Brain microvascular endothelial cell (primary cell): ENCODE measurements at regions not wholly inside any gene's neighbourhood (a gene's known extent, or its start where the extent isn't known, plus 50 kb on each side); places are given as distances from the start of the nearest gene placed in this dataset.

Experiments used
- DNase-seq: peaks from one replicate; pipeline ENCODE4 v3.0.0-alpha.2; 2020
- H3K27ac ChIP-seq: fragments of 250-450 bp; sonication (Bioruptor Pico); 2 replicates; pipeline ENCODE4 v1.5.1; 2020; ENCODE audit warnings: mild to moderate bottlenecking, moderate library complexity
- H3K27me3 ChIP-seq: fragments of 250-450 bp; sonication (Bioruptor Pico); replicated peaks from 2 replicates; pipeline ENCODE4 v1.5.1; 2020; ENCODE audit warnings: mild to moderate bottlenecking
- H3K36me3 ChIP-seq: fragments of 250-450 bp; sonication (Bioruptor Pico); replicated peaks from 2 replicates; pipeline ENCODE4 v1.5.1; 2020; ENCODE audit warnings: mild to moderate bottlenecking
- H3K4me3 ChIP-seq: 2 replicates; pipeline ENCODE4 v1.5.1; 2011; ENCODE audit warnings: low read depth, mild to moderate bottlenecking, control low read depth, low read length, moderate library complexity
- CTCF ChIP-seq: IDR thresholded peaks from 2 replicates; pipeline ENCODE4 v1.5.1; 2011; ENCODE audit warnings: low read depth, mild to moderate bottlenecking, moderate library complexity, low read length, control low read depth, inconsistent platforms; ENCODE audit errors: missing control alignments
- in situ Hi-C: cut with HindIII; loops from 2 replicates; pipeline ENCODE4 v1.10.0; 2017; ENCODE audit warnings: low sequenced_read_pairs, low pct_ligation_motif_present

GRCh38 chr21:14797543-14797942 lies 251.4 kb upstream of the SAMSN1 start:
- no peaks in the 10 kb centered on the region for H3K36me3 ChIP-seq
- no peak overlapping the region for H3K4me3 ChIP-seq
- no peaks in the 10 kb centered on the region for H3K27me3 ChIP-seq
- TF ChIP-seq CTCF, result no peak
- in situ Hi-C loops, result no loop called here
- DNase-seq, result no peak
- H3K27ac ChIP-seq, result no peak overlapping the region

- Histone ChIP-seq H3K27ac (no peak overlapping the region), H3K4me3 (no peak overlapping the region), H3K27me3 (no peaks in the 10 kb centered on the region), H3K36me3 (no peaks in the 10 kb centered on the region)
- DNase-seq, result no peak
- in situ Hi-C loops, result no loop called here
- TF ChIP-seq CTCF, result no peak
These were observed 241.2 kb upstream of the SAMSN1 start for GRCh38 chr21:14787312-14787711.

GRCh38 chr21:14785679-14786078 lies 239.6 kb upstream of the SAMSN1 start:
- DNase-seq, result no peak
- in situ Hi-C loops, result no loop called here
- Histone ChIP-seq H3K36me3 (no peaks in the 10 kb centered on the region), H3K27ac (no peak overlapping the region), H3K4me3 (no peak overlapping the region), H3K27me3 (no peaks in the 10 kb centered on the region)
- TF ChIP-seq CTCF, result no peak

GRCh38 chr21:14773777-14774345 lies 227.7 kb upstream of the SAMSN1 start:
- in situ Hi-C loops, result no loop called here
- Histone ChIP-seq H3K27ac (no peak overlapping the region), H3K36me3 (no peaks in the 10 kb centered on the region), H3K4me3 (no peak overlapping the region), H3K27me3 (no peaks in the 10 kb centered on the region)
- peak; percentile 26 for DNase-seq
- TF ChIP-seq CTCF, result peak; percentile 66

GRCh38 chr21:14771593-14771992 lies 225.5 kb upstream of the SAMSN1 start:
- DNase-seq, result no peak
- Histone ChIP-seq H3K27me3 (no peaks in the 10 kb centered on the region), H3K4me3 (no peak overlapping the region), H3K36me3 (no peaks in the 10 kb centered on the region), H3K27ac (no peak overlapping the region)
- in situ Hi-C loops, result no loop called here
- TF ChIP-seq CTCF, result no peak

- Histone ChIP-seq H3K27me3 (no peaks in the 10 kb centered on the region), H3K4me3 (no peak overlapping the region), H3K27ac (no peak overlapping the region), H3K36me3 (no peaks in the 10 kb centered on the region)
- in situ Hi-C loops, result no loop called here
- no peak for DNase-seq
- no peak for TF ChIP-seq CTCF
These were observed 221.9 kb upstream of the SAMSN1 start for GRCh38 chr21:14768042-14768441.
